HEK293T (cell line): ENCODE measurements at regions not wholly inside any gene's neighbourhood (a gene's known extent, or its start where the extent isn't known, plus 50 kb on each side); places are given as distances from the start of the nearest gene placed in this dataset.
"Not testable (repeated sequence)": the region's sequence is repeated elsewhere in the genome, so short reads cannot be mapped to it uniquely, and the experiment has no call there.

Source experiments
- CTCF ChIA-PET: fragments of 350-600 bp; formaldehyde crosslinking; extraction: SDS; loops from one replicate; lab custom pipeline; 2021; ENCODE audit warnings: antibody characterized with exemption, inconsistent platforms; lab: Yijun Ruan, JAX
- POLR2A ChIA-PET: fragments of 350-600 bp; formaldehyde crosslinking; extraction: SDS; loops from one replicate; lab custom pipeline; 2020; ENCODE audit warnings: antibody characterized with exemption, inconsistent platforms; lab: Yijun Ruan, JAX
- DNase-seq: peaks from one replicate; pipeline ENCODE4 v3.0.0; 2012; ENCODE audit warnings: mixed read lengths; ENCODE audit errors: extremely low spot score
- ARNT ChIP-seq: fragments of 450-650 bp; IDR thresholded peaks from 2 replicates; pipeline ENCODE4 v1.6.1; 2017; ENCODE audit warnings: mild to moderate bottlenecking
- BHLHE40 ChIP-seq: fragments of 450-650 bp; IDR thresholded peaks from 2 replicates; pipeline ENCODE4 v1.6.1; 2016; ENCODE audit warnings: mild to moderate bottlenecking, moderate library complexity, borderline replicate concordance
- CTBP1 ChIP-seq: fragments of 450-650 bp; IDR thresholded peaks from 2 replicates; pipeline ENCODE4 v1.6.1; 2016; ENCODE audit warnings: borderline replicate concordance
- ELF4 ChIP-seq: fragments of 450-650 bp; IDR thresholded peaks from 2 replicates; pipeline ENCODE4 v1.6.1; 2017; ENCODE audit warnings: antibody characterized with exemption
- FOXA1 ChIP-seq: fragments of 450-650 bp; IDR thresholded peaks from 2 replicates; pipeline ENCODE4 v1.6.1; 2016; ENCODE audit warnings: mild to moderate bottlenecking
- FOXK2 ChIP-seq: fragments of 450-650 bp; IDR thresholded peaks from 2 replicates; pipeline ENCODE4 v1.6.1; 2016; ENCODE audit warnings: mild to moderate bottlenecking
- FOXM1 ChIP-seq: fragments of 450-650 bp; IDR thresholded peaks from 2 replicates; pipeline ENCODE4 v1.6.1; 2017; ENCODE audit warnings: mild to moderate bottlenecking, borderline replicate concordance
- HDGF ChIP-seq: fragments of 450-650 bp; IDR thresholded peaks from 2 replicates; pipeline ENCODE4 v1.6.1; 2017; ENCODE audit warnings: antibody characterized with exemption, borderline replicate concordance
- L3MBTL2 ChIP-seq: fragments of 450-650 bp; conservative IDR thresholded peaks from 2 replicates; pipeline ENCODE4 v1.6.1; 2016; ENCODE audit warnings: mild to moderate bottlenecking
- LEF1 ChIP-seq: fragments of 450-650 bp; IDR thresholded peaks from 2 replicates; pipeline ENCODE4 v1.6.1; 2017; ENCODE audit warnings: mild to moderate bottlenecking, borderline replicate concordance
- NFRKB ChIP-seq: fragments of 450-650 bp; IDR thresholded peaks from 2 replicates; pipeline ENCODE4 v1.6.1; 2016; ENCODE audit warnings: mild to moderate bottlenecking, moderate library complexity
- PKNOX1 ChIP-seq: fragments of 450-650 bp; IDR thresholded peaks from 2 replicates; pipeline ENCODE4 v1.6.1; 2016
- SP1 ChIP-seq: fragments of 450-650 bp; IDR thresholded peaks from 2 replicates; pipeline ENCODE4 v1.6.1; 2017
- SUZ12 ChIP-seq: fragments of 450-650 bp; IDR thresholded peaks from 2 replicates; pipeline ENCODE4 v1.6.1; 2016; ENCODE audit warnings: mild to moderate bottlenecking
- TARDBP ChIP-seq: fragments of 450-650 bp; IDR thresholded peaks from 2 replicates; pipeline ENCODE4 v1.6.1; 2016
- ZNF384 ChIP-seq: fragments of 450-650 bp; IDR thresholded peaks from 2 replicates; pipeline ENCODE4 v1.6.1; 2016

DNA sequence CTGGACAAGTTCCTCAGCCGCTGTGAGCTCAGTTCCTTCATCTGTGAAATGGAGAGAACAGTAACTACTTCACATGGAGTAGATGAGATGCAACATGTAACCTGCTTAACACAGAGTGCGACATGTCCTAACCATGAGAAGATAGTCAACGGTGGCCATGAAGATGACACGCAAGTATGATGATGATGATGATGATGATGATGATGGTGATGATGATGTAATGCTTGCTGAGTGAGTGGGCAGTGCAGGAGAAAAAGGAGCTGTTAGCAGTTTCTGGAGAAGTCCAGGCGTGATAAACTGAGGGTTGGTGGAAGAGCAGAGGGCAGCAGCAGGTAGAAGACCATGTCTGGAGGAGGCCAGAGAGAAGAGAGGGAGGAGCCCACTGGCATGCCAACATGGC, 90.8 kb upstream of the CD82 start:
- TF ChIP-seq HDGF: no peak
- TF ChIP-seq LEF1: no peak
- TF ChIP-seq BHLHE40: no peak
- TF ChIP-seq ZNF384: no peak
- TF ChIP-seq L3MBTL2: no peak
- no peak for TF ChIP-seq FOXK2
- TF ChIP-seq NFRKB: no peak
- no peak for DNase-seq
- CTCF ChIA-PET: no interaction called here

GRCh38 chr11:44475114-44475686, 90.3 kb upstream of the CD82 start:
- TF ChIP-seq FOXA1 (no peak), TARDBP (no peak), FOXM1 (no peak), HDGF (no peak)
- POLR2A ChIA-PET: no interaction called here
- DNase-seq: no peak
- CTCF ChIA-PET: no interaction called here

More for the DNA sequence above, 90.8 kb upstream of the CD82 start:
- POLR2A ChIA-PET: no interaction called here

DNA sequence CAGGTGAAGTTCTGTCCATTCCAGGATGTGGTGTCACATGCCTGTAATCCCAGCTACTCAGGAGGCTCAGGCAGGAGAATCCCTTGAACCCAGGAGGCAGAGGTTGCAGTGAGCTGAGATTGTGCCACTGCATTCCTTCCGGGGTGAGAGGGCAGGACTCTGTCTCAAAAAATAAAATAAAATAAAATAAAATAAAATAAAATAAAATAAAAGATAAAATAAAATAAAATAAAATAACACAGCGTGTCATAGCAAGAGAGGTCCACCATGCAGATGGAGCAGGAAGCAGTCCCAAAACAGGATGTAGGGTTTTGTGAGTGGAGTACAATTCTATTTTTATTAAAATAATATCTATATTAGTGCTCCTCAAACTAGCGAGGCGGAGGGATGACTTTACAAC, 83.1 kb upstream of the CD82 start:
- POLR2A ChIA-PET: not testable (repeated sequence)

GRCh38 chr11:44483919-44484610, 81.4 kb upstream of the CD82 start:
- CTCF ChIA-PET: no interaction called here
- DNase-seq: peak; percentile 48
- POLR2A ChIA-PET: no interaction called here
- TF ChIP-seq FOXM1 (no peak), BHLHE40 (no peak), HDGF (no peak), ARNT (no peak), FOXA1 (no peak), NFRKB (no peak), L3MBTL2 (no peak), FOXK2 (no peak), SP1 (no peak), ELF4 (no peak), LEF1 (no peak), CTBP1 (no peak), ZNF384 (no peak), SUZ12 (no peak)

More for the DNA sequence above, 83.1 kb upstream of the CD82 start:
- DNase-seq, CTCF ChIA-PET: not testable (repeated sequence)

GRCh38 chr11:44488165-44488965, 77.1 kb upstream of the CD82 start:
- CTCF ChIA-PET: interaction anchor here (0.8 kb wide), 1 partner anchor 9 kb away, joined by 3 read pairs; no protein-coding TSS in a partner anchor
- POLR2A ChIA-PET: no interaction called here
- TF ChIP-seq SUZ12: no peak
- no peak for TF ChIP-seq FOXM1
- TF ChIP-seq FOXA1: no peak
- TF ChIP-seq TARDBP: no peak
- no peak for TF ChIP-seq FOXK2
- TF ChIP-seq NFRKB: no peak
- TF ChIP-seq HDGF: no peak
- no peak for TF ChIP-seq SP1
- no peak for TF ChIP-seq PKNOX1
- no peak for TF ChIP-seq LEF1
- TF ChIP-seq CTBP1: no peak
- TF ChIP-seq BHLHE40: no peak
- TF ChIP-seq ELF4: no peak
- no peak for TF ChIP-seq ZNF384
- no peak for TF ChIP-seq L3MBTL2
- no peak for TF ChIP-seq ARNT
- no peak for DNase-seq

DNA sequence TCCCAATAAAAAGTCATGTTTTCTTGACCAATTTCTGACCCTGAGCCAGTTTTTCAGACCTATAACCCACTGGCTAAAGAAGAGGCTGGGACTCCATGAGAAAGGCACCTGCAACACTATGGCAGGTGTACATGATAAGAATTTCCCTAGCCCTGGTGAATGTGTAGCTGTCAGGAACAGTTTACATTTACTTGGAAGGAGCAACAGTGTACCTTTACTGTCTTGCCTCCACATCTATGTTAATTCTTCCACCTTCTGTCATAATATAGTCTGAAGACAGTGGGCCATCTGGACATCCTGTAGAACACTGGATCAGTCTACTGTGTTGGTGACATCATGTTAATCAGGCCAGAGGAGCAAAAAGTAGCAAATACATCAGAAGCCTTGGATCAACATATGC, 72.1 kb upstream of the CD82 start:
- ChIA-PET POLR2A (no interaction called here), CTCF (no interaction called here)
- TF ChIP-seq FOXA1: no peak
- TF ChIP-seq ARNT: no peak
- no peak for TF ChIP-seq PKNOX1
- TF ChIP-seq FOXK2: no peak
- no peak for TF ChIP-seq ELF4
- TF ChIP-seq CTBP1: no peak
- no peak for TF ChIP-seq SP1
- no peak for TF ChIP-seq HDGF
- no peak for DNase-seq

GRCh38 chr11:44493930-44494329, 71.5 kb upstream of the CD82 start:
- DNase-seq: no peak
- POLR2A ChIA-PET: no interaction called here
- CTCF ChIA-PET: no interaction called here
- TF ChIP-seq FOXA1: no peak
